GM19467 (cell line): ENCODE measurements at regions not wholly inside any gene's neighbourhood (a gene's known extent, or its start where the extent isn't known, plus 50 kb on each side); places are given as distances from the start of the nearest gene placed in this dataset.
"Not testable (repeated sequence)": the region's sequence is repeated elsewhere in the genome, so short reads cannot be mapped to it uniquely, and the experiment has no call there.

Source experiments
- ATAC-seq: cut with Tn5 transposase; IDR thresholded peaks from one replicate; pipeline ENCODE4 v1.9.1; 2021; ENCODE audit warnings: mild to moderate bottlenecking, moderate library complexity; ENCODE audit not compliant: unreplicated experiment

- ATAC-seq, result no peak
Observed at GRCh38 chr6:84847390-84848160, 83.2 kb upstream of the TBX18 start.

- ATAC-seq, result no peak
Observed at GRCh38 chr6:84842525-84843166, 78.2 kb upstream of the TBX18 start.

GRCh38 chr6:84837068-84837866 lies 72.9 kb upstream of the TBX18 start:
- ATAC-seq, result not testable (repeated sequence)

- no peak for ATAC-seq
Observed at GRCh38 chr6:84836366-84836765, 72.0 kb upstream of the TBX18 start.

- no peak for ATAC-seq
Observed at GRCh38 chr6:84835340-84835739, 70.9 kb upstream of the TBX18 start.

GRCh38 chr6:84831924-84832323 lies 67.5 kb upstream of the TBX18 start:
- not testable (repeated sequence) for ATAC-seq

GRCh38 chr6:84825461-84825860 lies 61.1 kb upstream of the TBX18 start:
- no peak for ATAC-seq

GRCh38 chr6:84821314-84821713 lies 56.9 kb upstream of the TBX18 start:
- not testable (repeated sequence) for ATAC-seq

- no peak for ATAC-seq
Observed at GRCh38 chr6:84816741-84817140, 52.3 kb upstream of the TBX18 start.

GRCh38 chr6:84815896-84816735 lies 51.7 kb upstream of the TBX18 start:
- ATAC-seq, result no peak
